Bronchial epithelial cell (primary cell): ENCODE measurements at regions not wholly inside any gene's neighbourhood (a gene's known extent, or its start where the extent isn't known, plus 50 kb on each side); places are given as distances from the start of the nearest gene placed in this dataset.
"Not testable (repeated sequence)": the region's sequence is repeated elsewhere in the genome, so short reads cannot be mapped to it uniquely, and the experiment has no call there.

ENCODE experiments used
- DNase-seq: peaks from one replicate; pipeline ENCODE4 v3.0.0-alpha.2; 2010; ENCODE audit warnings: low read depth
- FAIRE-seq: peaks from 2 replicates; lab custom pipeline; 2011; peaks lifted over from hg19 to GRCh38; lab: Jason Lieb, UNC
- H3K27me3 ChIP-seq: 2 replicates; pipeline ENCODE4 v1.5.1; 2011; ENCODE audit warnings: low read length; ENCODE audit not compliant: control insufficient read depth, insufficient read depth
- H3K36me3 ChIP-seq: 2 replicates; pipeline ENCODE4 v1.5.1; 2011; ENCODE audit warnings: low read length; ENCODE audit not compliant: control insufficient read depth, insufficient read depth
- H3K4me3 ChIP-seq: 2 replicates; pipeline ENCODE4 v1.5.1; 2011; ENCODE audit warnings: mild to moderate bottlenecking, low read depth, low read length, control low read depth
- CTCF ChIP-seq: IDR thresholded peaks from 2 replicates; pipeline ENCODE4 v1.5.1; 2011; ENCODE audit warnings: mild to moderate bottlenecking, moderate library complexity, low read length, control low read depth, inconsistent platforms; ENCODE audit not compliant: insufficient read depth, severe bottlenecking

- no peak for TF ChIP-seq CTCF
- H3K27me3 ChIP-seq, result no peaks in the 10 kb centered on the region
- H3K4me3 ChIP-seq, result no peak overlapping the region
- H3K36me3 ChIP-seq, result no peaks in the 10 kb centered on the region
- DNase-seq (no peak), FAIRE-seq (no peak)
Observed at GRCh38 chr4:13922873-13923645, 295.5 kb upstream of the BOD1L1 start.

GRCh38 chr4:13924900-13925299, 297.4 kb upstream of the BOD1L1 start:
- H3K27me3 ChIP-seq, H3K4me3 ChIP-seq, FAIRE-seq, H3K36me3 ChIP-seq, DNase-seq: not testable (repeated sequence)

- H3K27me3 ChIP-seq, result no peaks in the 10 kb centered on the region
- DNase-seq, result no peak
- no peak overlapping the region for H3K4me3 ChIP-seq
- no peaks in the 10 kb centered on the region for H3K36me3 ChIP-seq
- no peak for FAIRE-seq
- TF ChIP-seq CTCF, result no peak
Observed at GRCh38 chr4:13928214-13928613, 300.7 kb upstream of the BOD1L1 start.

- Histone ChIP-seq H3K36me3 (no peaks in the 10 kb centered on the region), H3K27me3 (no peaks in the 10 kb centered on the region), H3K4me3 (no peak overlapping the region)
- no peak for FAIRE-seq
- no peak for DNase-seq
- TF ChIP-seq CTCF, result no peak
Observed at GRCh38 chr4:13930155-13930554, 302.6 kb upstream of the BOD1L1 start.

GRCh38 chr4:13933191-13933590, 305.7 kb upstream of the BOD1L1 start:
- no peak for TF ChIP-seq CTCF
- no peaks in the 10 kb centered on the region for H3K27me3 ChIP-seq

GRCh38 chr4:13938299-13938698, 310.8 kb upstream of the BOD1L1 start:
- Histone ChIP-seq H3K27me3 (no peaks in the 10 kb centered on the region), H3K36me3 (no peaks in the 10 kb centered on the region), H3K4me3 (no peak overlapping the region)
- no peak for FAIRE-seq
- DNase-seq, result no peak
- no peak for TF ChIP-seq CTCF

More at GRCh38 chr4:13933191-13933590, 305.7 kb upstream of the BOD1L1 start:
- Histone ChIP-seq H3K4me3 (no peak overlapping the region), H3K36me3 (no peaks in the 10 kb centered on the region)
- FAIRE-seq, result peak; percentile 23
- DNase-seq, result no peak
